ENCODE measurements at regions not wholly inside any gene's neighbourhood (a gene's known extent, or its start where the extent isn't known, plus 50 kb on each side); places are given as distances from the start of the nearest gene placed in this dataset.

- Histone ChIP-seq H3K9me3 (ENCODE audit: severe bottlenecking) (no peaks in the 10 kb centered on the region), H3K27me3 (ENCODE audit: insufficient read depth, poor library complexity, severe bottlenecking) (no peaks in the 10 kb centered on the region), H3K27ac (ENCODE audit: poor library complexity, severe bottlenecking) (no peak overlapping the region), H3K4me1 (ENCODE audit: insufficient read depth, poor library complexity, severe bottlenecking) (no peaks in the 10 kb centered on the region), H3K36me3 (ENCODE audit: low read depth) (no peaks in the 10 kb centered on the region), H3K4me3 (ENCODE audit: severe bottlenecking) (no peak overlapping the region)
- ATAC-seq (ENCODE audit: low read depth) = no peak
- DNase-seq (ENCODE audit: low spot score) = no peak
- TF ChIP-seq, protein P1, sequence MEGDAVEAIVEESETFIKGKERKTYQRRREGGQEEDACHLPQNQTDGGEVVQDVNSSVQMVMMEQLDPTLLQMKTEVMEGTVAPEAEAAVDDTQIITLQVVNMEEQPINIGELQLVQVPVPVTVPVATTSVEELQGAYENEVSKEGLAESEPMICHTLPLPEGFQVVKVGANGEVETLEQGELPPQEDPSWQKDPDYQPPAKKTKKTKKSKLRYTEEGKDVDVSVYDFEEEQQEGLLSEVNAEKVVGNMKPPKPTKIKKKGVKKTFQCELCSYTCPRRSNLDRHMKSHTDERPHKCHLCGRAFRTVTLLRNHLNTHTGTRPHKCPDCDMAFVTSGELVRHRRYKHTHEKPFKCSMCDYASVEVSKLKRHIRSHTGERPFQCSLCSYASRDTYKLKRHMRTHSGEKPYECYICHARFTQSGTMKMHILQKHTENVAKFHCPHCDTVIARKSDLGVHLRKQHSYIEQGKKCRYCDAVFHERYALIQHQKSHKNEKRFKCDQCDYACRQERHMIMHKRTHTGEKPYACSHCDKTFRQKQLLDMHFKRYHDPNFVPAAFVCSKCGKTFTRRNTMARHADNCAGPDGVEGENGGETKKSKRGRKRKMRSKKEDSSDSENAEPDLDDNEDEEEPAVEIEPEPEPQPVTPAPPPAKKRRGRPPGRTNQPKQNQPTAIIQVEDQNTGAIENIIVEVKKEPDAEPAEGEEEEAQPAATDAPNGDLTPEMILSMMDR (IDR thresholded peaks at IDR 0.05; ENCODE audit: poor library complexity, severe bottlenecking) = no peak
These were observed 536.1 kb upstream of the RAB6C start for GRCh38 chr2:129443235-129443864.

DNA sequence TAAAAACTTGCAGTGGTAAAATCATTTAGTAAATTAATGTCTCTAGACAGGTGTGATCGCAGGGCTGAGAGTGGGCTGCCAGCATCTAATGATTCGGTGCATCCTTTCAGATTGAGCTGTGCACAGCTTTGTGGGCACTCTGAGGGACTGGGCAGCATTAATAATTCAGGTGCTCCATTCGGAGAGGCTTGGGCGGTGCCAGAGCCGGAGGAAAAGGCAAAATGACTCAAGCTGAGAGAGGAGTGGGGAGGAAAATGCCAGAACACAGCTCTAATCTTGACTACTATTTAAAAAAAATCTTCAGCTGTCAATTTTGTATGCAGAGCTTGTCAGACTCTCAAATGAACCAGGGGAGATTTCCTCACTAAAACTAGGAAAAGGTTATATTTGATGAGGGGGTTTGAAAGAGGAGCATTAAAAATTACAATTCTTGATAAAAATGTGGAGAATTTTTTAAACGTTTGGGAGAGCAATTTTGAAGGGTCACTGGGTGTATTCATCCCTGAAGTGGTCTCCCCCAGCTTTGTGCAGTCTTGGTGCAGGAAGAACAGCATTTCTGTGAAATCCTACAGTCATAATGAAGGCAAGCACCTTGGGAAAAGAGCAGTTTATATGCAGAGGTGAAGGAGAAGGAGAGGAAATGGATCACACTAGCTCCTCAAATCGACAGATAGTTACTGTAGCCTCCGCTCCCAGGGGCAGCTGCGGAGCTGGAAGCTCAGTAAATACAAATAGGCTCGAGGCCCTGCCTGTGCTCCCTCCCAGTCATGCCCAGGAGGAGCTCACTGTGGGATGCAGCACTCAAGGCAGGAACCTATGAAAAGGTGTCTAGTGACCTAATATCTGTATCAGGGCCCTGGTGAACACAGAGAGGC lies 535.4 kb upstream of the RAB6C start:
- no peak for ATAC-seq (ENCODE audit: low read depth)
- TF ChIP-seq, protein P1 (IDR thresholded peaks at IDR 0.05; ENCODE audit: poor library complexity, severe bottlenecking) = no peak
- DNase-seq (ENCODE audit: low spot score) = no peak
- no peaks in the 10 kb centered on the region for H3K4me1 ChIP-seq (ENCODE audit: insufficient read depth, poor library complexity, severe bottlenecking)
- H3K9me3 ChIP-seq (ENCODE audit: severe bottlenecking) = no peaks in the 10 kb centered on the region
- H3K27ac ChIP-seq (ENCODE audit: poor library complexity, severe bottlenecking) = no peak overlapping the region
- no peaks in the 10 kb centered on the region for H3K36me3 ChIP-seq (ENCODE audit: low read depth)
- no peaks in the 10 kb centered on the region for H3K27me3 ChIP-seq (ENCODE audit: insufficient read depth, poor library complexity, severe bottlenecking)
- H3K4me3 ChIP-seq (ENCODE audit: severe bottlenecking) = no peak overlapping the region

DNA sequence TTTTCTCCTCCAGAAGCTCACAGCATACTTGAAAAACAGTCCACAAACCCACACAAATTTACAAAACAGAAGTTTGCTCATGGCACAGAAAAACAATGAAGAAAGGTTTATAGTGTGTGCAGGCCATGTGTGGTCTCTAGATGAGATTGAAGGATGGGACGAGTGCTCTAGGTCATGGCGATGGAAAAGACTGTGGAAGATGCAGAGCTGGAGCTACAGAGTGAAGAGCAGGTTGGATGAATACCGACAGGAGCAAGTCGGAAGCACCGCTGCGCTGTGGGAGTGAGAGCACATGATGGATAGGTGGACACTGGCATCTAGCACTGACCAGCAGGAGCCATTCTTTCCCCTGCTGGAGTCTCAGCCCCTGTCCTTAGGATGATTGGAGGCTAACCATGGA lies 534.7 kb upstream of the RAB6C start:
- no peaks in the 10 kb centered on the region for H3K4me1 ChIP-seq (ENCODE audit: insufficient read depth, poor library complexity, severe bottlenecking)
- H3K27ac ChIP-seq (ENCODE audit: poor library complexity, severe bottlenecking) = no peak overlapping the region
- DNase-seq (ENCODE audit: low spot score) = no peak
- TF ChIP-seq, protein P1 (IDR thresholded peaks at IDR 0.05; ENCODE audit: poor library complexity, severe bottlenecking) = no peak
- no peaks in the 10 kb centered on the region for H3K36me3 ChIP-seq (ENCODE audit: low read depth)
- ATAC-seq (ENCODE audit: low read depth) = no peak
- H3K9me3 ChIP-seq (ENCODE audit: severe bottlenecking) = no peaks in the 10 kb centered on the region
- H3K4me3 ChIP-seq (ENCODE audit: severe bottlenecking) = no peak overlapping the region
- no peaks in the 10 kb centered on the region for H3K27me3 ChIP-seq (ENCODE audit: insufficient read depth, poor library complexity, severe bottlenecking)

DNA sequence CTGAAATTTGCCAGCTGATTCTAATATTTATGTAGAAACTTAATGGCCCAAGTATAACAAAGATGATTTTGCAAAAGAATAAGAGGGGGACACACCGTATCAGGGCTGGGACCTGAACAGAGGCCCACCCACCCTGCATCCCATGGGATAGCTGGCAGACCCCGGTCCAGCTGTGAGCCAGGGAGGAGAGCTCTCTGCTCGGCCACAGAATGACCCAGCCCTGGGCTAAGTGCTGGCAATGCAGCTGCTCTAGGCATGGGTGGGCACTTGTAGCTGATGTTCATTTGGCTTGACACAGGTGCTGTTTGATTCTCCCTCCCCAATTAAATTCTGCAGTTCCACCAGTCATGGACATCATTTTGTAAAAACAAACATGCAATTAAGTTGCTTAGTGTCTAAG lies 522.8 kb upstream of the RAB6C start:
- no peak overlapping the region for H3K27ac ChIP-seq (ENCODE audit: poor library complexity, severe bottlenecking)
- no peaks in the 10 kb centered on the region for H3K9me3 ChIP-seq (ENCODE audit: severe bottlenecking)
- no peak for ATAC-seq (ENCODE audit: low read depth)
- H3K27me3 ChIP-seq (ENCODE audit: insufficient read depth, poor library complexity, severe bottlenecking) = no peaks in the 10 kb centered on the region
- DNase-seq (ENCODE audit: low spot score) = no peak
- no peaks in the 10 kb centered on the region for H3K4me1 ChIP-seq (ENCODE audit: insufficient read depth, poor library complexity, severe bottlenecking)
- H3K36me3 ChIP-seq (ENCODE audit: low read depth) = no peaks in the 10 kb centered on the region
- TF ChIP-seq, protein P1 (IDR thresholded peaks at IDR 0.05; ENCODE audit: poor library complexity, severe bottlenecking) = no peak
- no peak overlapping the region for H3K4me3 ChIP-seq (ENCODE audit: severe bottlenecking)
